ENCODE measurements at regions not wholly inside any gene's neighbourhood (a gene's known extent, or its start where the extent isn't known, plus 50 kb on each side); places are given as distances from the start of the nearest gene placed in this dataset.

GRCh38 chr7:85328456-85328998 lies 141.7 kb upstream of the SEMA3D start:
- Mint-ChIP-seq H3K9me3 (ENCODE audit: insufficient read depth) (no peaks in the 10 kb centered on the region), H3K27ac (no peak overlapping the region), H3K27me3 (no peaks in the 10 kb centered on the region), H3K4me3 (no peak overlapping the region), H3K4me1 (no peaks in the 10 kb centered on the region)
- no peak overlapping the region for H3K9ac ChIP-seq (ENCODE audit: low read length)
- intact Hi-C loops (cut with micrococcal nuclease): no loop called here
- no peaks in the 10 kb centered on the region for H4K20me1 ChIP-seq (ENCODE audit: control insufficient read depth, insufficient read depth, low read length, poor library complexity, severe bottlenecking)
- no peaks in the 10 kb centered on the region for H3K36me3 ChIP-seq (replicated peaks in 1 of 2; ENCODE audit: control extremely low read depth in 1 of 2, control insufficient read depth in 1 of 2, extremely low read depth in 1 of 2, insufficient read depth in 2 of 2, low read length in 1 of 2)
- POLR2A ChIA-PET: no interaction called here
- DNase-seq: no peak
- H2AFZ ChIP-seq (ENCODE audit: insufficient read depth, low read depth, low read length, poor library complexity, severe bottlenecking): no peak overlapping the region
- H3K27me3 ChIP-seq (replicated peaks in 1 of 4; ENCODE audit: control extremely low read depth in 1 of 4, control insufficient read depth in 3 of 4, insufficient read depth in 4 of 4, low read length in 3 of 4): no peaks in the 10 kb centered on the region
- CTCF ChIA-PET: no interaction called here
- no peak for TF ChIP-seq EZH2 (IDR thresholded peaks at IDR 0.05; ENCODE audit: borderline replicate concordance, insufficient read depth, low read depth, low read length, poor library complexity, severe bottlenecking)
- TF ChIP-seq, protein P1, sequence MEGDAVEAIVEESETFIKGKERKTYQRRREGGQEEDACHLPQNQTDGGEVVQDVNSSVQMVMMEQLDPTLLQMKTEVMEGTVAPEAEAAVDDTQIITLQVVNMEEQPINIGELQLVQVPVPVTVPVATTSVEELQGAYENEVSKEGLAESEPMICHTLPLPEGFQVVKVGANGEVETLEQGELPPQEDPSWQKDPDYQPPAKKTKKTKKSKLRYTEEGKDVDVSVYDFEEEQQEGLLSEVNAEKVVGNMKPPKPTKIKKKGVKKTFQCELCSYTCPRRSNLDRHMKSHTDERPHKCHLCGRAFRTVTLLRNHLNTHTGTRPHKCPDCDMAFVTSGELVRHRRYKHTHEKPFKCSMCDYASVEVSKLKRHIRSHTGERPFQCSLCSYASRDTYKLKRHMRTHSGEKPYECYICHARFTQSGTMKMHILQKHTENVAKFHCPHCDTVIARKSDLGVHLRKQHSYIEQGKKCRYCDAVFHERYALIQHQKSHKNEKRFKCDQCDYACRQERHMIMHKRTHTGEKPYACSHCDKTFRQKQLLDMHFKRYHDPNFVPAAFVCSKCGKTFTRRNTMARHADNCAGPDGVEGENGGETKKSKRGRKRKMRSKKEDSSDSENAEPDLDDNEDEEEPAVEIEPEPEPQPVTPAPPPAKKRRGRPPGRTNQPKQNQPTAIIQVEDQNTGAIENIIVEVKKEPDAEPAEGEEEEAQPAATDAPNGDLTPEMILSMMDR (IDR thresholded peaks at IDR 0.05): no peak
- ATAC-seq (ENCODE audit: low read depth): no peak
- no peak overlapping the region for H3K4me2 ChIP-seq (replicated peaks; ENCODE audit: low read depth, low read length, poor library complexity, severe bottlenecking)
- no peak overlapping the region for H3K27ac ChIP-seq (ENCODE audit: low read length in 2 of 2)
- no peaks in the 10 kb centered on the region for H3K4me1 ChIP-seq (ENCODE audit: control insufficient read depth in 2 of 2, insufficient read depth in 2 of 2, low read length in 2 of 2)
- no peaks in the 10 kb centered on the region for H3K9me3 ChIP-seq (ENCODE audit: control extremely low read depth in 1 of 3, control insufficient read depth in 2 of 3, insufficient read depth in 1 of 3, low read length in 2 of 3)
- no peaks in the 10 kb centered on the region for H3K79me2 ChIP-seq (ENCODE audit: control insufficient read depth, insufficient read depth, low read length)
- H3K4me3 ChIP-seq (ENCODE audit: control extremely low read depth in 1 of 5, extremely low read depth in 1 of 5, insufficient read depth in 1 of 5, low read depth in 2 of 5, low read length in 4 of 5): no peak overlapping the region
- no CpG with 5 or more reads among the region's 3 CpGs for WGBS (ENCODE audit: insufficient coverage)

DNA sequence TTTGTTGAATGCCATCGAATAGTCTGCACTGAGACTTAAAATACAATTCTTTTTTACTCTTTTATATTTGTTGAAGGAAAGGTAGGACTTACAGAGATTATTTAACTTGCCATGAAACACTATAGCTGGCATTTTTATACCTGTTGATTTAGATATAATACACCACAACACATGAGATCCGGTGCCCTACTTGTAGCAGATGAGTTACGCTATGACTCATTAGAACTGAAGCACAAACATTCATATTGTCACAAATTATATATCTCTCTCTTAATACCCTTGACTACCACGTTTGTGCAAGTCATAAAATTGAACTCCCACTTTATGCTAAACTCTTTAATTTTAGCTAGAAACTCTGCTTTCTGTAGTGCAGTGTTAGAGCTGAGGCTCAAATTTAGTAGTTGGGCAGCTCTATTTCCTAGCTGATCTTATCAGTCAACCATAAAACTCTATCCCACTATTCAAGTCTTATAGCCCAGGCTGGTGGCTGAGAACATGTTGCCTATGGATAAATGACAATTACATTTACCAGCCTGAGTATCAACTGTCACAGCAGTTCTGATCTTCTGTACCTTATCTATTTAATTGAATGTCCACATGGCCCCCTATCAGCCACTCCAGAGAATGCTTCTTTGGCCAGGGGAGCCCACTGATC lies 137.4 kb upstream of the SEMA3D start:
- Histone ChIP-seq H3K4me1 (ENCODE audit: control insufficient read depth in 2 of 2, insufficient read depth in 2 of 2, low read length in 2 of 2) (no peaks in the 10 kb centered on the region), H3K4me2 (replicated peaks; ENCODE audit: low read depth, low read length, poor library complexity, severe bottlenecking) (no peak overlapping the region), H2AFZ (ENCODE audit: insufficient read depth, low read depth, low read length, poor library complexity, severe bottlenecking) (peak overlapping the region; percentile 4), H3K36me3 (replicated peaks in 1 of 2; ENCODE audit: control extremely low read depth in 1 of 2, control insufficient read depth in 1 of 2, extremely low read depth in 1 of 2, insufficient read depth in 2 of 2, low read length in 1 of 2) (no peaks in the 10 kb centered on the region), H3K9me3 (ENCODE audit: control extremely low read depth in 1 of 3, control insufficient read depth in 2 of 3, insufficient read depth in 1 of 3, low read length in 2 of 3) (no peaks in the 10 kb centered on the region), H4K20me1 (ENCODE audit: control insufficient read depth, insufficient read depth, low read length, poor library complexity, severe bottlenecking) (no peaks in the 10 kb centered on the region), H3K4me3 (ENCODE audit: control extremely low read depth in 1 of 5, extremely low read depth in 1 of 5, insufficient read depth in 1 of 5, low read depth in 2 of 5, low read length in 4 of 5) (no peak overlapping the region), H3K9ac (ENCODE audit: low read length) (no peak overlapping the region), H3K27me3 (replicated peaks in 1 of 4; ENCODE audit: control extremely low read depth in 1 of 4, control insufficient read depth in 3 of 4, insufficient read depth in 4 of 4, low read length in 3 of 4) (no peaks in the 10 kb centered on the region), H3K79me2 (ENCODE audit: control insufficient read depth, insufficient read depth, low read length) (no peaks in the 10 kb centered on the region), H3K27ac (ENCODE audit: low read length in 2 of 2) (no peak overlapping the region)
- H3K4me3 Mint-ChIP-seq: no peak overlapping the region
- H3K27ac Mint-ChIP-seq: no peak overlapping the region
- intact Hi-C loops (cut with micrococcal nuclease): loop anchor here (1.0 kb wide), 1 partner anchor 137 kb away; the partner anchor contains the start of gene SEMA3D
- ATAC-seq (ENCODE audit: low read depth): no peak
- no peaks in the 10 kb centered on the region for H3K9me3 Mint-ChIP-seq (ENCODE audit: insufficient read depth)
- ChIA-PET CTCF (interaction anchor here (1.0 to 1.9 kb wide), 4 partner anchors 134 to 283 kb away, joined by 3 to 11 read pairs (median 5); partner anchors contain the start of gene SEMA3D), POLR2A (no interaction called here)
- no peaks in the 10 kb centered on the region for H3K27me3 Mint-ChIP-seq
- no CpG with 5 or more reads among the region's 4 CpGs for WGBS (ENCODE audit: insufficient coverage)
- no peaks in the 10 kb centered on the region for H3K4me1 Mint-ChIP-seq
- DNase-seq: peak; percentile 18
- no peak for TF ChIP-seq EZH2 (IDR thresholded peaks at IDR 0.05; ENCODE audit: borderline replicate concordance, insufficient read depth, low read depth, low read length, poor library complexity, severe bottlenecking)
- TF ChIP-seq, protein P1 (IDR thresholded peaks at IDR 0.05): no peak
